ENCODE measurements at regions not wholly inside any gene's neighbourhood (a gene's known extent, or its start where the extent isn't known, plus 50 kb on each side); places are given as distances from the start of the nearest gene placed in this dataset.

GRCh38 chr14:40485688-40486087, 1053.5 kb upstream of the FBXO33 start:
- Histone ChIP-seq H3K27me3 (no peaks in the 10 kb centered on the region), H3K36me3 (replicated peaks in 1 of 2; ENCODE audit: insufficient read depth in 1 of 2, low read depth in 2 of 2) (no peaks in the 10 kb centered on the region), H3K9me3 (no peaks in the 10 kb centered on the region), H3K4me3 (no peak overlapping the region), H3K27ac (no peak overlapping the region), H3K4me1 (no peaks in the 10 kb centered on the region)
- no peak for ATAC-seq
- DNase-seq, result no peak
- intact Hi-C loops (cut with DNase I), result no loop called here
- no peak for TF ChIP-seq POLR2A (IDR thresholded peaks at IDR 0.05)
- TF ChIP-seq CTCF (IDR thresholded peaks at IDR 0.05), result no peak

GRCh38 chr14:40476005-40476404, 1043.8 kb upstream of the FBXO33 start:
- H3K36me3 ChIP-seq (replicated peaks in 1 of 2; ENCODE audit: insufficient read depth in 1 of 2, low read depth in 2 of 2), result no peaks in the 10 kb centered on the region
- H3K4me3 ChIP-seq, result no peak overlapping the region
- DNase-seq (no peak), ATAC-seq (no peak)
- peaks cover 0 to 21% (median 0%) of the 10 kb centered on the region in 3 donors for H3K9me3 ChIP-seq
- H3K4me1 ChIP-seq, result no peaks in the 10 kb centered on the region
- H3K27ac ChIP-seq, result no peak overlapping the region
- H3K27me3 ChIP-seq, result no peaks in the 10 kb centered on the region
- 55 to 68% methylated on average over 1 of the region's 1 CpG for WGBS, 2 donors
- intact Hi-C loops (cut with DNase I), result no loop called here
- TF ChIP-seq CTCF (IDR thresholded peaks at IDR 0.05) (no peak), POLR2A (IDR thresholded peaks at IDR 0.05) (no peak)

- Histone ChIP-seq H3K4me3 (no peak overlapping the region), H3K27me3 (no peaks in the 10 kb centered on the region), H3K27ac (no peak overlapping the region), H3K9me3 (no peaks in the 10 kb centered on the region), H3K36me3 (replicated peaks in 1 of 2; ENCODE audit: insufficient read depth in 1 of 2, low read depth in 2 of 2) (no peaks in the 10 kb centered on the region), H3K4me1 (no peaks in the 10 kb centered on the region)
- intact Hi-C loops (cut with DNase I), result no loop called here
- ATAC-seq, result no peak
- DNase-seq, result no peak
- WGBS, 2 donors, result 34 to 35% methylated on average over 1 of the region's 1 CpG
- TF ChIP-seq CTCF (IDR thresholded peaks at IDR 0.05), result no peak
- TF ChIP-seq POLR2A (IDR thresholded peaks at IDR 0.05), result no peak
Observed at GRCh38 chr14:40467969-40468368, 1035.7 kb upstream of the FBXO33 start.

GRCh38 chr14:40464531-40464930, 1032.3 kb upstream of the FBXO33 start:
- Histone ChIP-seq H3K27ac (no peak overlapping the region), H3K9me3 (no peaks in the 10 kb centered on the region), H3K4me3 (no peak overlapping the region), H3K27me3 (no peaks in the 10 kb centered on the region), H3K4me1 (no peaks in the 10 kb centered on the region), H3K36me3 (replicated peaks in 1 of 2; ENCODE audit: insufficient read depth in 1 of 2, low read depth in 2 of 2) (no peaks in the 10 kb centered on the region)
- no peak for TF ChIP-seq POLR2A (IDR thresholded peaks at IDR 0.05)
- TF ChIP-seq CTCF (IDR thresholded peaks at IDR 0.05), result no peak
- WGBS, 2 donors, result 92 to 100% methylated on average over 2 of the region's 2 CpGs
- DNase-seq (no peak), ATAC-seq (no peak)
- intact Hi-C loops (cut with DNase I), result no loop called here

GRCh38 chr14:40463886-40464285, 1031.7 kb upstream of the FBXO33 start:
- ATAC-seq (no peak), DNase-seq (no peak)
- H3K4me1 ChIP-seq, result no peaks in the 10 kb centered on the region
- 56 to 60% methylated on average over 6 of the region's 6 CpGs for WGBS, 2 donors
- no peaks in the 10 kb centered on the region for H3K36me3 ChIP-seq (replicated peaks in 1 of 2; ENCODE audit: insufficient read depth in 1 of 2, low read depth in 2 of 2)
- no peaks in the 10 kb centered on the region for H3K9me3 ChIP-seq
- H3K4me3 ChIP-seq, result no peak overlapping the region
- TF ChIP-seq CTCF (IDR thresholded peaks at IDR 0.05) (no peak), POLR2A (IDR thresholded peaks at IDR 0.05) (no peak)
- H3K27ac ChIP-seq, result no peak overlapping the region
- no peaks in the 10 kb centered on the region for H3K27me3 ChIP-seq
- intact Hi-C loops (cut with DNase I), result no loop called here
